IgD-negative memory B cell (primary cell): ENCODE measurements at regions not wholly inside any gene's neighbourhood (a gene's known extent, or its start where the extent isn't known, plus 50 kb on each side); places are given as distances from the start of the nearest gene placed in this dataset.
A peak's percentile ranks its signal among the peaks of the same experiment; 100 is the strongest.

Experiments used
- H3K27ac Mint-ChIP-seq, 3 donors: one replicate each; pipeline ENCODE4 v1.8.0; 2020 to 2022; ENCODE audit warnings: mild to moderate bottlenecking in 3 of 3, mixed read lengths in 3 of 3, moderate library complexity in 1 of 3
- H3K27me3 Mint-ChIP-seq: one replicate; pipeline ENCODE4 v1.8.0; 2021; ENCODE audit warnings: mixed read lengths
- H3K36me3 Mint-ChIP-seq: one replicate; pipeline ENCODE4 v1.8.0; 2020; ENCODE audit warnings: mild to moderate bottlenecking, mixed read lengths
- H3K4me1 Mint-ChIP-seq, 3 donors: one replicate each; pipeline ENCODE4 v1.8.0; 2020 to 2022; ENCODE audit warnings: mixed read lengths in 3 of 3, mild to moderate bottlenecking in 1 of 3
- H3K4me3 Mint-ChIP-seq, 4 donors: one replicate each; pipeline ENCODE4 v1.8.0; 2020 to 2022; ENCODE audit warnings: mild to moderate bottlenecking in 4 of 4, mixed read lengths in 4 of 4, moderate library complexity in 3 of 4
- H3K9me3 Mint-ChIP-seq, 3 donors: one replicate each; pipeline ENCODE4 v1.8.0; 2020 to 2021; ENCODE audit warnings: mixed read lengths in 3 of 3, mild to moderate bottlenecking in 1 of 3

DNA sequence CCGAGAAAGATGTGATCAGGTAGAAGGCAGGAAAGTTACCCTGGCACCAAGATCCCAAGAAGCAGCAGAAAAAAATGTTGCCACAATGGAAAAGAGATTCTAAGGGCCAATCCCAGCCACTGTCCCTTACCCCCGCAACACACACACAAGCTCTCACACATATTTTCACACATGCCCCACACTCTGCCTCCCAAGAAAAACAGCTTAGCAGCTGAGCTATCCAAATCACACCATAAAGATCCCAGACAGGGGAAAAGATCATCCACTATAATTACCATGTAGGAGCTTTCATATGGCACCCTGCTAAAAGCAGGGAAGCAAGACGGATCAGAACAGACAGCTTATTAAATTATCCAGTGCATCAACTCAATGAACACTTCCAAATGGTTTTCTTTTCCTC lies 143.4 kb downstream of the FAM114A2 start:
- no peaks in the 10 kb centered on the region for H3K27me3 Mint-ChIP-seq
- no peak overlapping the region for H3K27ac Mint-ChIP-seq
- peaks cover 0 to 2% (median 0%) of the 10 kb centered on the region in 3 donors for H3K9me3 Mint-ChIP-seq
- peak overlapping the region in 1 of 4 donors; percentile 33 for H3K4me3 Mint-ChIP-seq
- H3K36me3 Mint-ChIP-seq: peaks cover 3% of the 10 kb centered on the region
- H3K4me1 Mint-ChIP-seq: peaks cover 0 to 1% (median 0%) of the 10 kb centered on the region in 3 donors

DNA sequence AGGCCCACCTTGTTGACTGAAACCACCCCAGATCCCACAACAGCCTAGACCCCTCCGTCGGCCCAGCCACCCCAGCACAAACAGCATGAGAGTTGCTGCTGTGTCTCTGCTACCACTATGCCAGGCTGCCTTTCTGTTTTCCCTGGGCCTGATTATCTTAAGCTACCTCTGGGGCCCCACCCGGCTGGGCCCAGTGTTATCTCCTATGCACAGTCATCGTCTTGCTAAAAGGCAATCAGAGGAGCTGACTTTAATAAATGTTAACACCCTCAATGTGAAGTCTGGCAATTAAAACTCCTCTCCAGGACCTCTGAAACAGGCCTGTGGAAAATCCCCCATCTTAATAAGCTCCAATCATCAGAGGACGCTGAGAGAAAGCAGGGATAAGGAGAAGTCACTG lies 144.9 kb downstream of the FAM114A2 start:
- H3K27ac Mint-ChIP-seq: no peak overlapping the region
- H3K4me1 Mint-ChIP-seq: peaks cover 0 to 1% (median 0%) of the 10 kb centered on the region in 3 donors
- H3K27me3 Mint-ChIP-seq: no peaks in the 10 kb centered on the region
- H3K4me3 Mint-ChIP-seq: no peak overlapping the region
- H3K9me3 Mint-ChIP-seq: peaks cover 0 to 2% (median 0%) of the 10 kb centered on the region in 3 donors
- peaks cover 3% of the 10 kb centered on the region for H3K36me3 Mint-ChIP-seq

DNA sequence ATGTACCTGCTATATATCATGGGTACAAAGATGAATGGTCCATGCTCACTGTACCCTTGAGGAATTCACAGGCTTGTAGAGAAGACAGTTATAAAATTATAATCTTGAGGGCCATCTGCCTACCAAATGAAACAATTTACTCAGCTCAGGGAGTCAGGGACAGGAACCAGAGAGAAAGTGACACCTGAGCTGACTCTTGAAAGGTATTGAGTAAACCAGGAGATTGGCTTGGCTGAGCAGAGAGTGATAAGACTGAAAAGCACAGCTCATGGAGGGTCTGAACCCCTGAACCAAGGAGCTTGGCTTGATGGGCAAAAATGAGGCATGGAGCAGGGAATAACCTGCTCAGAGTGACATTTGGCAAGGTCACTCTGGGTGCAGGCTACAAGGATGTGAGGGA lies 147.3 kb downstream of the FAM114A2 start:
- H3K27me3 Mint-ChIP-seq: no peaks in the 10 kb centered on the region
- H3K36me3 Mint-ChIP-seq: peaks cover 2% of the 10 kb centered on the region
- H3K27ac Mint-ChIP-seq: no peak overlapping the region
- H3K4me3 Mint-ChIP-seq: no peak overlapping the region
- peaks cover 0 to 2% (median 0%) of the 10 kb centered on the region in 3 donors for H3K9me3 Mint-ChIP-seq
- peaks cover 0 to 1% (median 0%) of the 10 kb centered on the region in 3 donors for H3K4me1 Mint-ChIP-seq

DNA sequence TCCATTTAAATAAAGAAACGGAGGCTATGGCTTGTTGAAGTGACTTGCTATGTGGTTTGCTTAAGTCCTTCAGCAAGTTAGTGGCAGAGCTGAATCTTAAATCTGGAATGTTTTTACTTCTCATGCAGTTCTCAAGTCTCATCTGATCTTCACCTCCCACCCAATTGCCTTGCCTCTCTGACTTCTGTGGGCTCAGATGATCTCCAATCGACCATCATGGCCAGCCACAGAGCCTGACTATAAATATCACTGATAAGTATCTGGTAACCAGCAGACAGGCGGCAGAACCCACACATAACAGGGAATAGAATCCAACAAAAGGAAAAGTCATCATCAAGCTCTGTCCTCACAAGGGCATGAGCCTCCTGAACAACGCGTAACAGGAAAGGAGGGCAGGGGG lies 149.9 kb downstream of the FAM114A2 start:
- Mint-ChIP-seq H3K27ac (no peak overlapping the region), H3K9me3 (peaks cover 0 to 4% (median 0%) of the 10 kb centered on the region in 3 donors), H3K36me3 (peaks cover 2% of the 10 kb centered on the region), H3K27me3 (peaks cover 1% of the 10 kb centered on the region), H3K4me1 (peaks cover 0 to 2% (median 0%) of the 10 kb centered on the region in 3 donors), H3K4me3 (no peak overlapping the region)

DNA sequence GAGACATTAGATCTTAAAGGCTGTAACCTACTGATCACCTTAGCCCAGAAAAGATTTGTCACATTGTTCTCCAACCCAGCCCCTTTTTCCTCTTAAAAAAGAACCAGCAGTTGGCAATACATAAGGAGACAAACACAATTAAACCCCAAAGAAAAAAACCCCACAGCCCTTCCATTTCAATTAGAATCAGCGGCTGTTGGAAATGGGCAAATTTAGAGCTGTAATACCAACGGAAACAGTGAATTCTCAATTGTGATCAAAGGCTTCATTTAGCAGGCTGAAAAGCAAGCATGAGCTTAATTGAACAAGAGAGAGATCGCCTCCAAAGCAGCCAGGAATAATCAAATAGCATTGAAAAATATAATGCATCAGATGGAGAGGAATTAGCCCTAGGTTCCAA lies 153.6 kb downstream of the FAM114A2 start:
- Mint-ChIP-seq H3K4me3 (no peak overlapping the region), H3K36me3 (peaks cover 2% of the 10 kb centered on the region), H3K27me3 (peaks cover 5% of the 10 kb centered on the region), H3K27ac (no peak overlapping the region), H3K4me1 (peaks cover 0 to 2% (median 0%) of the 10 kb centered on the region in 3 donors), H3K9me3 (peaks cover 0 to 3% (median 0%) of the 10 kb centered on the region in 3 donors)

DNA sequence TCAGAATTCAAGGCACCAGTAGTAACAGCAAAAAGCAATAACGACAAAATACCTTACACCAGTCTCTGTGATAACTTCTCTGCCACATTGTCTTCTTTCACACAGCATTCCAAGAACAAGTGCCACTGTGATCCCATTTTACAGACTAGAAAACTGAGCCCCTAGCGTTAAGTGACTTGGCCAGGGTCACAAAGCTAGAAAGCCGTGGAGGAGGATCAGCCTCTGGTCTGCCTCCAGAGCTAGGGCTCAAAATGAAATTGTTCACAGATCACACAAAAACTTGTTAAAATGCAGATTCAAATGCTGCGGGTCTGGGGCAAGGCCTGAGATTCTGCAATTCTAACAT lies 154.1 kb downstream of the FAM114A2 start:
- peaks cover 2% of the 10 kb centered on the region for H3K36me3 Mint-ChIP-seq
- H3K27me3 Mint-ChIP-seq: peaks cover 5% of the 10 kb centered on the region
- no peak overlapping the region for H3K27ac Mint-ChIP-seq
- H3K4me1 Mint-ChIP-seq: peaks cover 0 to 2% (median 0%) of the 10 kb centered on the region in 3 donors
- H3K4me3 Mint-ChIP-seq: no peak overlapping the region
- H3K9me3 Mint-ChIP-seq: peaks cover 0 to 3% (median 0%) of the 10 kb centered on the region in 3 donors

DNA sequence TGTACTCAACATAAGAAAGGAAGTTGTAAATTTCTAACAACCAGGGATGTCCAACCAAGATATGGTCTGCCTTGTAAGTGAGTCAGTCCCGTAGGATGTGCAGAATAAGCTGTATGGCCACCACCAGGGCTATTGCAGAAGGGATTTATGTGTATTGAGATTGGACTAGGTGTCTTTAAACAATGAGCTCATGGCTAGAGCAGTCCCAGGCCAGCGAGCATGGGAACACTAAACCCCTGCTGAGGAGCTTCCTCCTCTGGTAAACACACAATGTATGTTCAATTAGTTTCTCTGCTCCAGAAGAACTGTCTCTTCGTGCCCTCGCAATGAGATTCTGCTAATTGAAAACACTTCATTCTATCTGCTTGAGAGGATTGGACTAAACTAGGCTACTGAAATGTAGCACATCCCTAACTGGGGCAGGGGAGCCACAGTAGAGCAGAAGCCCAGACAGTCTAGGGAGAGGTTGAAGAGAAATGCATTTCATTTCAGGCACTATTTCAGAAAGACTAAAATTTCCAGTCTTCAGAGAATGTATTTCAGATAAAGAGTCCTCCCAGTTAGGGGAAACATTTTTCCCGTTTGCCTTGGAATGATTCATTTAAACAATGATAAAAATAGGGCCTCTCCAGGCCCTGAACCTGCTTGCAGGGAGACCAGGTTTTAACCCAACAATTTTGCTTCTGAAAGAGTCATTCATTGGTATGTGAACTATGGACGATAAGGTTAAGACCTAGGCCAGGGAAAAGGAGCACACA lies 154.7 kb downstream of the FAM114A2 start:
- H3K27ac Mint-ChIP-seq: no peak overlapping the region
- peaks cover 0 to 2% (median 0%) of the 10 kb centered on the region in 3 donors for H3K4me1 Mint-ChIP-seq
- peaks cover 5% of the 10 kb centered on the region for H3K27me3 Mint-ChIP-seq
- H3K36me3 Mint-ChIP-seq: peaks cover 2% of the 10 kb centered on the region
- no peak overlapping the region for H3K4me3 Mint-ChIP-seq
- H3K9me3 Mint-ChIP-seq: peaks cover 0 to 3% (median 0%) of the 10 kb centered on the region in 3 donors

DNA sequence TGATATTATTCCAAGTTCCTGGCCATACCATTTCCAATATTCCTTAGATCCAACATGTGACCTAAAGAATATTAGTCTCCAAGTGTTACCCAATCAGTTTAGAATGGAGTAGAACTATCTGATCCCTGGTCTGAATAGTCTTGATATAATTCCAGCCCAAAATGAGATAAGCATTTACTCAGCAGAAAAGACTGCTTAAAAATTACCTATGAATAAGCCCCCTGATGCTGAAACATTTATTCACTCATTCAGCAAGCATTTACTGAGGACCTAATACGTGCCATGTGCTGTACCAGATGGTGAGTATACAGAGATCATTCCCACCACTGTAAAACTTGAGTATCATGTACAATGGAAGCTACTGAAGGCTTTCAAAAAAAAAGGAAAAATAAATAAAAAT lies 157.0 kb downstream of the FAM114A2 start:
- no peak overlapping the region for H3K4me3 Mint-ChIP-seq
- H3K4me1 Mint-ChIP-seq: peaks cover 0 to 2% (median 0%) of the 10 kb centered on the region in 3 donors
- H3K36me3 Mint-ChIP-seq: peaks cover 2% of the 10 kb centered on the region
- peaks cover 5% of the 10 kb centered on the region for H3K27me3 Mint-ChIP-seq
- H3K27ac Mint-ChIP-seq: no peak overlapping the region
- H3K9me3 Mint-ChIP-seq: peaks cover 0 to 3% (median 0%) of the 10 kb centered on the region in 3 donors

DNA sequence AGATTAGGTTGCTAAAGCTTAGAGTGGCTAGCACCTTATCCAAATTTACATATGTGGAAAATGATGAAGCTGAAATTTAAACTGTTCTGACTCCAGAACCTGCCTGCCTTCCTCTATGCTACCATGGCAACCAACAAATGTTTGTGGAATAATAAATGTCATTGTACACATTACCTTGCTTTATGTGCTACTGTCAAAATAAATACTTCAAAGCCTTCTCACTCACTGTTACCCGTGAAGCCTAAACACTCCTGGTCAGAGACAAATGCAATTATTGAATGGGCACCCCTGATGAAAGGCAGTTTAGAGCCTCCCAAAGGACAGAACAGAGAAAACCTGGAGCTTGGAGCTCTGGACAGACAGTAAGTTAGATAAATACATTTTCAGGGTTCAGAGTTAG lies 158.6 kb downstream of the FAM114A2 start:
- Mint-ChIP-seq H3K4me1 (no peaks in the 10 kb centered on the region), H3K36me3 (peaks cover 2% of the 10 kb centered on the region), H3K4me3 (no peak overlapping the region), H3K27ac (no peak overlapping the region), H3K9me3 (peaks cover 0 to 3% (median 0%) of the 10 kb centered on the region in 3 donors), H3K27me3 (peaks cover 4% of the 10 kb centered on the region)

DNA sequence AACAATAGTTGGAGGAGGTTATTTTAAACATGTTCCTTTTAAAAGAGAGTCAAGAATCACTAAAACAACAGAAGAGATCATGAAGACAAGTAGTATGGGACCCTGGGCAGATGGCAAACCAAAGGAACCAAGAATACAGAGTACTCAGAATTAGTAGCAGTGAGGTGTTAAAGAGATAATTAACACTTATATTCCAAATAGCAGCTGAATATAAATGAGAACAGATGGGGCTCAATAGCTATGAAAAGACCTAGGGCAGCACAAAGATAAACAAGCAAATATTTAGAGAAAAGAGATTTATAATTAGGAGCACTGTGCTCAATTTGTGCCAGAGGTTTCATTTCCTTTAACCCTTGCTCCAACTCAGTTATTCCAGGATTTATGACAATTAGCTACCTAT lies 159.1 kb downstream of the FAM114A2 start:
- H3K27ac Mint-ChIP-seq: no peak overlapping the region
- peaks cover 0 to 3% (median 0%) of the 10 kb centered on the region in 3 donors for H3K9me3 Mint-ChIP-seq
- peaks cover 4% of the 10 kb centered on the region for H3K27me3 Mint-ChIP-seq
- peaks cover 2% of the 10 kb centered on the region for H3K36me3 Mint-ChIP-seq
- no peak overlapping the region for H3K4me3 Mint-ChIP-seq
- H3K4me1 Mint-ChIP-seq: no peaks in the 10 kb centered on the region

GRCh38 chr5:153866176-153866575 lies 172.5 kb downstream of the FAM114A2 start:
- Mint-ChIP-seq H3K27me3 (peaks cover 8% of the 10 kb centered on the region), H3K9me3 (peaks cover 0 to 3% (median 2%) of the 10 kb centered on the region in 3 donors), H3K4me3 (no peak overlapping the region), H3K27ac (no peak overlapping the region), H3K4me1 (no peaks in the 10 kb centered on the region), H3K36me3 (no peaks in the 10 kb centered on the region)

DNA sequence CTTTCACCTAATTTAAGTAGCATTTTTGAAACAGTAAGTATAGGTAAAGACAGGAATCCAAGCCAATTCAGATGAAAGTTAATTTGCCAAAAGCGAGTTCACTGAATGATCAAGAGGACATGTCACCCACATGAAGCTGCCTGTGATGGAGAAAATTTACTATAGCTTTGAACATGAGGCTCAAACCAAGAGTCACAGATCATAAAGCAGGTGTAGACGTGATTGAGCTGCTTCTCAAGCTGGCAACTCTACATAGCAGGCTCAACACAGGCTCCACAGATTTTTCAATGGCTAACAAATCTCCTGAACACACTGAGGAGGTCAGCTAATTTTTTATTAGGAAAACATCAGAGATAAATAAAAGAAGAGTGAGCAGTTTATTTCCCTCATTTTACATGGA lies 173.7 kb downstream of the FAM114A2 start:
- Mint-ChIP-seq H3K27ac (no peak overlapping the region), H3K4me1 (no peaks in the 10 kb centered on the region), H3K4me3 (no peak overlapping the region), H3K27me3 (peaks cover 7% of the 10 kb centered on the region), H3K9me3 (peaks cover 0 to 3% (median 2%) of the 10 kb centered on the region in 3 donors), H3K36me3 (no peaks in the 10 kb centered on the region)

DNA sequence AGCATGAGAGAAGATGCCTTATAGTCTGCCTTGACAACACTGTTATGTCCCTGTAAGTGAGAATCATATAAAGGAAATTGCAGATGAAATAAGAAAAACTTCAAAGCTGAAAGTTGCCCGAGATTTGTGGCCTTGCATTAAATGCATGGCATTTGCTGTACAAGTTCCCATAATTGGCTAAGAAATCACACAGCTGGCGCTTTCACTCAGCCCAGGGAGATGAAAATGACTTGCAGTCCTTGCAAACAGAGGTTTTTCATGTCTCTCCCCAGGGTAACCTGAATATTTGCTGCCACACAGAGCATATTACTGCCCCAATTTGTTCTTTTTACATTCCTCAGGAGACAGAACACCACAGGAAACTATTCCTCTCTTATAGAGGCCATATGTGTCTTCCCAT lies 174.8 kb downstream of the FAM114A2 start:
- H3K36me3 Mint-ChIP-seq: no peaks in the 10 kb centered on the region
- H3K27ac Mint-ChIP-seq: no peak overlapping the region
- H3K4me3 Mint-ChIP-seq: no peak overlapping the region
- peaks cover 0 to 3% (median 2%) of the 10 kb centered on the region in 3 donors for H3K9me3 Mint-ChIP-seq
- H3K27me3 Mint-ChIP-seq: peaks cover 8% of the 10 kb centered on the region
- H3K4me1 Mint-ChIP-seq: no peaks in the 10 kb centered on the region
